Esophagus squamous epithelium (tissue), 4 donors: ENCODE measurements at regions not wholly inside any gene's neighbourhood (a gene's known extent, or its start where the extent isn't known, plus 50 kb on each side); places are given as distances from the start of the nearest gene placed in this dataset.
A peak's percentile ranks its signal among the peaks of the same experiment; 100 is the strongest.

Experiments used
- CTCF ChIP-seq, 6 experiments: fragments of 450-650 bp in 4 of 6; fragments of 200-600 bp in 2 of 6; sonication (generic) in 2 of 6; IDR thresholded peaks; one replicate each; pipeline ENCODE4 v1.5.1; 2016 to 2019; ENCODE audit warnings: antibody characterized with exemption in 6 of 6, mild to moderate bottlenecking in 4 of 6, moderate library complexity in 4 of 6
- POLR2A ChIP-seq, 4 donors: fragments of 450-650 bp; IDR thresholded peaks; one replicate each; pipeline ENCODE4 v1.6.1; 2017; ENCODE audit warnings: antibody characterized with exemption in 4 of 4, mild to moderate bottlenecking in 4 of 4, moderate library complexity in 3 of 4

- peak in 1 of 6 experiments; percentile 28 for TF ChIP-seq CTCF (IDR thresholded peaks at IDR 0.05)
- no peak for TF ChIP-seq POLR2A (IDR thresholded peaks at IDR 0.05)
Measured at GRCh38 chr1:219304227-219305226, 130.8 kb downstream of the LYPLAL1 start.
